NCI-H1417 treated with DMSO at 0.1 percent for 48 hours (cell line): ENCODE measurements at regions not wholly inside any gene's neighbourhood (a gene's known extent, or its start where the extent isn't known, plus 50 kb on each side); places are given as distances from the start of the nearest gene placed in this dataset.

Experiments used
- DNase-seq: peaks from one replicate; lab custom pipeline; 2025; lab: John Stamatoyannopoulos, UW

- no peak for DNase-seq
These were observed 338.3 kb downstream of the DYSF start for GRCh38 chr2:71791501-71792135.

GRCh38 chr2:71791061-71791450 is 337.7 kb downstream of the DYSF start:
- no peak for DNase-seq

- no peak for DNase-seq
These were observed 337.1 kb downstream of the DYSF start for GRCh38 chr2:71790226-71791060.

GRCh38 chr2:71789556-71790204 is 336.3 kb downstream of the DYSF start:
- DNase-seq, result no peak

GRCh38 chr2:71788601-71789240 is 335.4 kb downstream of the DYSF start:
- DNase-seq, result no peak

GRCh38 chr2:71788186-71788525 is 334.8 kb downstream of the DYSF start:
- DNase-seq, result no peak

GRCh38 chr2:71787476-71788185 is 334.3 kb downstream of the DYSF start:
- no peak for DNase-seq

GRCh38 chr2:71787108-71787415 is 333.7 kb downstream of the DYSF start:
- no peak for DNase-seq

- no peak for DNase-seq
These were observed 333.1 kb downstream of the DYSF start for GRCh38 chr2:71786291-71787107.

- DNase-seq, result no peak
These were observed 332.2 kb downstream of the DYSF start for GRCh38 chr2:71785516-71785981.

GRCh38 chr2:71784734-71785511 is 331.6 kb downstream of the DYSF start:
- DNase-seq, result no peak

GRCh38 chr2:71783815-71784214 is 330.5 kb downstream of the DYSF start:
- no peak for DNase-seq

GRCh38 chr2:71783215-71783614 is 329.9 kb downstream of the DYSF start:
- no peak for DNase-seq

- no peak for DNase-seq
These were observed 329.0 kb downstream of the DYSF start for GRCh38 chr2:71782323-71782722.

GRCh38 chr2:71781695-71782228 is 328.4 kb downstream of the DYSF start:
- no peak for DNase-seq

- no peak for DNase-seq
These were observed 326.8 kb downstream of the DYSF start for GRCh38 chr2:71780162-71780561.

- DNase-seq, result no peak
These were observed 326.4 kb downstream of the DYSF start for GRCh38 chr2:71779774-71780105.

- no peak for DNase-seq
These were observed 325.8 kb downstream of the DYSF start for GRCh38 chr2:71778936-71779773.

- no peak for DNase-seq
These were observed 325.2 kb downstream of the DYSF start for GRCh38 chr2:71778514-71778913.
